A549 (cell line): ENCODE measurements at regions not wholly inside any gene's neighbourhood (a gene's known extent, or its start where the extent isn't known, plus 50 kb on each side); places are given as distances from the start of the nearest gene placed in this dataset.

ENCODE experiments used
- ATAC-seq, 2 experiments: fragments of 200-7000 bp in 1 of 2; fragments of >200 bp in 1 of 2; cut with Nextera tagmentation in 1 of 2; cut with Tn5 transposase in 1 of 2; 3 replicates each; pipeline versions ENCODE4 v1.8.0 to v1.9.1; 2018 to 2020; ENCODE audit warnings: mild to moderate bottlenecking in 1 of 2, moderate library complexity in 1 of 2
- CTCF ChIA-PET: fragments of 300-600 bp; sonication (Branson Sonifier 250); formaldehyde crosslinking; extraction: SDS; loops from one replicate; lab custom pipeline; 2021; ENCODE audit warnings: antibody characterized with exemption, inconsistent platforms; lab: Yijun Ruan, JAX
- POLR2A ChIA-PET: fragments of 350-600 bp; formaldehyde crosslinking; extraction: SDS; loops from one replicate; lab custom pipeline; 2021; ENCODE audit warnings: antibody characterized with exemption, inconsistent platforms; lab: Yijun Ruan, JAX
- DNase-seq, 2 experiments: peaks; one replicate each; pipeline versions ENCODE4 v3.0.0 to v3.0.0-alpha.2; 2011 to 2016; ENCODE audit warnings: low read depth in 1 of 2, low spot score in 1 of 2
- FAIRE-seq: peaks from 2 replicates; lab custom pipeline; 2011; peaks lifted over from hg19 to GRCh38; lab: Jason Lieb, UNC
- H3K27ac ChIP-seq, 2 experiments: fragments of >200 bp; sonication (Bioruptor Twin); formaldehyde crosslinking; 3 replicates each; pipeline ENCODE4 v1.5.1; 2016 to 2017
- H3K4me1 ChIP-seq: fragments of >200 bp; sonication (Bioruptor Twin); formaldehyde crosslinking; 3 replicates; pipeline ENCODE4 v1.6.1; 2016
- H3K4me2 ChIP-seq: fragments of >200 bp; sonication (Bioruptor Twin); formaldehyde crosslinking; 3 replicates; pipeline ENCODE4 v1.6.1; 2016
- H3K4me3 ChIP-seq: fragments of >200 bp; sonication (Bioruptor Twin); formaldehyde crosslinking; 3 replicates; pipeline ENCODE4 v1.5.1; 2016
- H3K9me3 ChIP-seq: fragments of >200 bp; sonication (Bioruptor Twin); formaldehyde crosslinking; 3 replicates; pipeline ENCODE4 v1.6.1; 2016
- ATOH8 ChIP-seq: fragments of 250-450 bp; sonication (Bioruptor Pico); IDR thresholded peaks from 2 replicates; pipeline ENCODE4 v1.5.0; 2020; ENCODE audit warnings: low read depth, mild to moderate bottlenecking, moderate library complexity
- BCL3 ChIP-seq: fragments of >200 bp; sonication (Bioruptor Twin); formaldehyde crosslinking; IDR thresholded peaks from 3 replicates; pipeline ENCODE4 v1.6.1; 2016
- BHLHE40 ChIP-seq: IDR thresholded peaks from 2 replicates; pipeline ENCODE4 v1.6.1; 2012; ENCODE audit warnings: low read depth, low read length, inconsistent platforms
- CEBPB ChIP-seq, 2 experiments: fragments of >200 bp in 1 of 2; sonication (Bioruptor Twin) in 1 of 2; formaldehyde crosslinking in 1 of 2; IDR thresholded peaks; 2 replicates each; pipeline ENCODE4 v1.6.1; 2012 to 2016
- CHD2 ChIP-seq: fragments of 150-350 bp; IDR thresholded peaks from 2 replicates; pipeline ENCODE4 v1.6.1; 2014; ENCODE audit warnings: low read length; ENCODE audit not compliant: partially characterized antibody
- CHD4 ChIP-seq: fragments of 200-600 bp; sonication (generic); IDR thresholded peaks from 2 replicates; pipeline ENCODE4 v1.6.1; 2016; ENCODE audit warnings: antibody characterized with exemption, mild to moderate bottlenecking, borderline replicate concordance
- CTCF ChIP-seq: fragments of >200 bp; sonication (Bioruptor Twin); formaldehyde crosslinking; IDR thresholded peaks from 3 replicates; pipeline ENCODE4 v1.5.1; 2016
- E2F6 ChIP-seq: IDR thresholded peaks from 2 replicates; pipeline ENCODE4 v1.6.1; 2012; ENCODE audit warnings: low read depth, borderline replicate concordance
- EHF ChIP-seq: fragments of 250-450 bp; sonication (Bioruptor Pico); IDR thresholded peaks from 2 replicates; pipeline ENCODE4 v1.5.0; 2020; ENCODE audit warnings: mild to moderate bottlenecking
- EP300 ChIP-seq, 2 experiments: fragments of >200 bp; sonication (Bioruptor Twin); formaldehyde crosslinking; IDR thresholded peaks; 2 replicates in 1 of 2; 3 replicates in 1 of 2; pipeline ENCODE4 v1.6.1; 2016 to 2017
- ESRRA ChIP-seq: fragments of 150-350 bp; IDR thresholded peaks from 2 replicates; pipeline ENCODE4 v1.6.1; 2014; ENCODE audit warnings: mild to moderate bottlenecking, low read length, borderline replicate concordance
- FOSB ChIP-seq: fragments of 250-450 bp; sonication (Bioruptor Pico); IDR thresholded peaks from 2 replicates; pipeline ENCODE4 v1.5.0; 2020; ENCODE audit warnings: mild to moderate bottlenecking, moderate library complexity
- GATA3 ChIP-seq: IDR thresholded peaks from 2 replicates; pipeline ENCODE4 v1.6.1; 2012; ENCODE audit warnings: borderline replicate concordance
- HDAC2 ChIP-seq: fragments of 200-600 bp; sonication (generic); IDR thresholded peaks from 2 replicates; pipeline ENCODE4 v1.6.1; 2016
- HES2 ChIP-seq: fragments of >200 bp; sonication (Bioruptor Twin); formaldehyde crosslinking; IDR thresholded peaks from 2 replicates; pipeline ENCODE4 v1.6.1; 2016
- HEYL ChIP-seq: fragments of 250-450 bp; sonication (Bioruptor Pico); IDR thresholded peaks from 2 replicates; pipeline ENCODE4 v1.8.0; 2021; ENCODE audit warnings: mild to moderate bottlenecking, moderate library complexity
- HMGXB4 ChIP-seq: fragments of 250-450 bp; sonication (Bioruptor Pico); IDR thresholded peaks from 2 replicates; pipeline ENCODE4 v1.5.0; 2021; ENCODE audit warnings: mild to moderate bottlenecking, moderate library complexity, borderline replicate concordance
- HOXB13 ChIP-seq: fragments of 250-450 bp; sonication (Bioruptor Pico); IDR thresholded peaks from 2 replicates; pipeline ENCODE4 v1.5.0; 2020; ENCODE audit warnings: low read depth, mild to moderate bottlenecking, moderate library complexity
- KDM1A ChIP-seq: fragments of 200-600 bp; sonication (generic); IDR thresholded peaks from 2 replicates; pipeline ENCODE4 v1.6.1; 2016; ENCODE audit warnings: low read depth, mild to moderate bottlenecking
- KDM5A ChIP-seq: fragments of 200-600 bp; sonication (generic); IDR thresholded peaks from 2 replicates; pipeline ENCODE4 v1.6.1; 2016; ENCODE audit warnings: antibody characterized with exemption, mild to moderate bottlenecking
- MAZ ChIP-seq: fragments of 150-350 bp; IDR thresholded peaks from 2 replicates; pipeline ENCODE4 v1.6.1; 2014; ENCODE audit warnings: antibody characterized with exemption, low read depth, low read length, borderline replicate concordance
- MYC ChIP-seq: IDR thresholded peaks from 2 replicates; pipeline ENCODE4 v1.6.1; 2012; ENCODE audit warnings: mild to moderate bottlenecking, inconsistent platforms, low read length, improper control_type of control experiment, borderline replicate concordance
- POLR2A ChIP-seq: IDR thresholded peaks from 2 replicates; pipeline ENCODE4 v1.6.1; 2012; ENCODE audit warnings: mild to moderate bottlenecking, low read length
- RAD21 ChIP-seq, 2 experiments: fragments of >200 bp in 1 of 2; sonication (Bioruptor Twin) in 1 of 2; formaldehyde crosslinking in 1 of 2; IDR thresholded peaks in 1 of 2; conservative IDR thresholded peaks in 1 of 2; 2 replicates in 1 of 2; 3 replicates in 1 of 2; pipeline ENCODE4 v1.6.1; 2012 to 2018; ENCODE audit warnings: inconsistent platforms in 1 of 2
- RCOR1 ChIP-seq: fragments of 150-350 bp; IDR thresholded peaks from 2 replicates; pipeline ENCODE4 v1.6.1; 2014; ENCODE audit warnings: antibody characterized with exemption, low read length, low read depth
- REST ChIP-seq: fragments of 200-600 bp; sonication (generic); IDR thresholded peaks from 2 replicates; pipeline ENCODE4 v1.6.1; 2016; ENCODE audit warnings: antibody characterized with exemption, mild to moderate bottlenecking, moderate library complexity
- RFX5 ChIP-seq: fragments of 450-650 bp; IDR thresholded peaks from 2 replicates; pipeline ENCODE4 v1.7.1; 2014; ENCODE audit warnings: antibody characterized with exemption, mild to moderate bottlenecking, moderate library complexity
- ZSCAN20 ChIP-seq: fragments of 250-450 bp; sonication (Bioruptor Pico); IDR thresholded peaks from 2 replicates; pipeline ENCODE4 v1.8.0; 2022; ENCODE audit warnings: mild to moderate bottlenecking, moderate library complexity
- WGBS: methylation state at CpG from one replicate; pipeline ENCODE4 v1.1.6; 2017; ENCODE audit errors: missing lambda C conversion rate; 5-methylcytosine and 5-hydroxymethylcytosine counted together

- TF ChIP-seq E2F6 (no peak), CTCF (no peak), HMGXB4 (CRISPR knock-in tag) (no peak)
Measured at GRCh38 chr4:62490635-62491034, 1290.5 kb downstream of the ADGRL3 start (continued).

GRCh38 chr4:62487016-62487415 lies 1286.9 kb downstream of the ADGRL3 start:
- Histone ChIP-seq H3K4me1 (no peaks in the 10 kb centered on the region), H3K4me2 (no peak overlapping the region), H3K27ac (no peak overlapping the region), H3K4me3 (no peak overlapping the region), H3K9me3 (no peaks in the 10 kb centered on the region)
- POLR2A ChIA-PET: no interaction called here
- FAIRE-seq: no peak
- CTCF ChIA-PET: no interaction called here
- WGBS: 11% methylated on average over 1 of the region's 1 CpG
- DNase-seq: no peak
- no peak for TF ChIP-seq MYC
- TF ChIP-seq RAD21 (conservative IDR thresholded peaks at IDR 0.05 in 1 of 2, IDR thresholded peaks at IDR 0.05 in 1 of 2): no peak
- no peak for TF ChIP-seq RCOR1
- no peak for TF ChIP-seq POLR2A
- TF ChIP-seq MAZ: no peak
- TF ChIP-seq RFX5: no peak
- no peak for TF ChIP-seq HES2
- TF ChIP-seq KDM5A: no peak
- no peak for TF ChIP-seq EP300 (IDR thresholded peaks at IDR 0.05)
- TF ChIP-seq HOXB13 (CRISPR knock-in tag): no peak
- no peak for TF ChIP-seq GATA3
- no peak for TF ChIP-seq ESRRA
- no peak for TF ChIP-seq HDAC2
- TF ChIP-seq KDM1A: no peak
- no peak for TF ChIP-seq CHD4
- TF ChIP-seq BCL3: no peak
- TF ChIP-seq FOSB: no peak
- TF ChIP-seq ZSCAN20 (CRISPR knock-in tag): no peak
- TF ChIP-seq CHD2: no peak
- no peak for ATAC-seq

- no peak overlapping the region for H3K4me2 ChIP-seq
- FAIRE-seq (no peak), DNase-seq (no peak), ATAC-seq (no peak)
- H3K27ac ChIP-seq: no peak overlapping the region
- no peak overlapping the region for H3K4me3 ChIP-seq
- POLR2A ChIA-PET: no interaction called here
- no peaks in the 10 kb centered on the region for H3K9me3 ChIP-seq
- H3K4me1 ChIP-seq: no peaks in the 10 kb centered on the region
- 38% methylated on average over 3 of the region's 3 CpGs for WGBS
- CTCF ChIA-PET: no interaction called here
- TF ChIP-seq REST (no peak), CEBPB (IDR thresholded peaks at IDR 0.05) (no peak), HEYL (CRISPR knock-in tag) (no peak), EHF (CRISPR knock-in tag) (no peak), CHD4 (no peak), MYC (no peak), RCOR1 (no peak), EP300 (IDR thresholded peaks at IDR 0.05) (no peak), ATOH8 (no peak), BHLHE40 (no peak)
Measured at GRCh38 chr4:62484357-62484756, 1284.2 kb downstream of the ADGRL3 start.
